ENCODE measurements at regions not wholly inside any gene's neighbourhood (a gene's known extent, or its start where the extent isn't known, plus 50 kb on each side); places are given as distances from the start of the nearest gene placed in this dataset.

DNA sequence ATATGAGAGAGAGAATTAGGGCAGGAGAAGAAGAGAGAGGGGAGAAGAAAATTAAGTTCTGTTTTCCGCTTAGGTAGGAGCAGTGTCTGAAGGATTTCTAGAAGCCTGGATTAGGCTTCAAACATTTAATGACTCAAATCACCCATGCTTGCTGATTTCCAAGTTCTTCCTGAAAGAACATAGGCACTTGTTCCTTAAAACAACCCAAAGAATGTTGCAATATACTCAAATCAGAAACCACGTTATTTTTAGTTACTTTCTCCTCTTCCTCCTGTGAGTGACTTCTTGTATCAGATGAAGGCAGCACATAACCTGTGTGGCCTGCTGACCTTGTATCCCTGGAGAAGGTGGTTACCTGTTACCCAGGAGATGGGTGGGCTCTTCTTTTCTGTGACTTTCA is 351.5 kb upstream of the KLF4 start:
- no peak for TF ChIP-seq POLR2A (IDR thresholded peaks at IDR 0.05)
- TF ChIP-seq, protein P1, sequence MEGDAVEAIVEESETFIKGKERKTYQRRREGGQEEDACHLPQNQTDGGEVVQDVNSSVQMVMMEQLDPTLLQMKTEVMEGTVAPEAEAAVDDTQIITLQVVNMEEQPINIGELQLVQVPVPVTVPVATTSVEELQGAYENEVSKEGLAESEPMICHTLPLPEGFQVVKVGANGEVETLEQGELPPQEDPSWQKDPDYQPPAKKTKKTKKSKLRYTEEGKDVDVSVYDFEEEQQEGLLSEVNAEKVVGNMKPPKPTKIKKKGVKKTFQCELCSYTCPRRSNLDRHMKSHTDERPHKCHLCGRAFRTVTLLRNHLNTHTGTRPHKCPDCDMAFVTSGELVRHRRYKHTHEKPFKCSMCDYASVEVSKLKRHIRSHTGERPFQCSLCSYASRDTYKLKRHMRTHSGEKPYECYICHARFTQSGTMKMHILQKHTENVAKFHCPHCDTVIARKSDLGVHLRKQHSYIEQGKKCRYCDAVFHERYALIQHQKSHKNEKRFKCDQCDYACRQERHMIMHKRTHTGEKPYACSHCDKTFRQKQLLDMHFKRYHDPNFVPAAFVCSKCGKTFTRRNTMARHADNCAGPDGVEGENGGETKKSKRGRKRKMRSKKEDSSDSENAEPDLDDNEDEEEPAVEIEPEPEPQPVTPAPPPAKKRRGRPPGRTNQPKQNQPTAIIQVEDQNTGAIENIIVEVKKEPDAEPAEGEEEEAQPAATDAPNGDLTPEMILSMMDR (IDR thresholded peaks at IDR 0.05): no peak

All from adrenal gland (tissue), 5 donors.